H1 (cell line): ENCODE measurements at regions not wholly inside any gene's neighbourhood (a gene's known extent, or its start where the extent isn't known, plus 50 kb on each side); places are given as distances from the start of the nearest gene placed in this dataset.

ENCODE experiments used
- ATF3 ChIP-seq: IDR thresholded peaks from 2 replicates; pipeline ENCODE4 v1.6.1; 2011; ENCODE audit warnings: low read depth, mild to moderate bottlenecking, low read length; ENCODE audit not compliant: insufficient read depth
- CBX5 ChIP-seq: fragments of 300-800, 300-1000 bp; sonication (generic); IDR thresholded peaks from 2 replicates; pipeline ENCODE4 v1.7.1; 2016; ENCODE audit warnings: antibody characterized with exemption, low read length, low read depth
- CHD7 ChIP-seq: fragments of 300-600 bp; sonication (generic); IDR thresholded peaks from 2 replicates; pipeline ENCODE4 v1.7.1; 2012; ENCODE audit warnings: low read length, moderate library complexity, mild to moderate bottlenecking, inconsistent platforms; ENCODE audit not compliant: insufficient replicate concordance
- CTCF ChIP-seq, 3 experiments: IDR thresholded peaks; 1 replicate in 2 of 3; 2 replicates in 1 of 3; pipeline versions ENCODE4 v1.5.1 to v1.6.1; 2011; ENCODE audit warnings: low read length in 3 of 3, mild to moderate bottlenecking in 3 of 3, inconsistent platforms in 2 of 3, low read depth in 1 of 3, moderate library complexity in 1 of 3; ENCODE audit not compliant: insufficient read depth in 1 of 3; ENCODE audit errors: control extremely low read depth in 1 of 3
- JUN ChIP-seq: IDR thresholded peaks from 2 replicates; pipeline ENCODE4 v1.6.1; 2011; ENCODE audit warnings: low read depth, mild to moderate bottlenecking, improper control_type of control experiment, low read length

GRCh38 chr4:178205826-178206225 is 763.6 kb upstream of the AGA start (continued):
- TF ChIP-seq CHD7 (no peak), JUN (no peak), CTCF (IDR thresholded peaks at IDR 0.05; ENCODE audit: control extremely low read depth in 1 of 3, insufficient read depth in 1 of 3, low read depth in 1 of 3, low read length in 3 of 3) (no peak), CBX5 (no peak), ATF3 (no peak)
